ENCODE measurements at regions not wholly inside any gene's neighbourhood (a gene's known extent, or its start where the extent isn't known, plus 50 kb on each side); places are given as distances from the start of the nearest gene placed in this dataset.

- no peak for DNase-seq (ENCODE audit: low read depth)
- H3K4me3 ChIP-seq (ENCODE audit: low read depth, low read length): no peak overlapping the region
- no peak for TF ChIP-seq CTCF (IDR thresholded peaks at IDR 0.05; ENCODE audit: insufficient read depth, low read length)
Observed at GRCh38 chr15:93168910-93169309, 79.9 kb upstream of the RGMA start.

GRCh38 chr15:93167291-93167690 lies 78.3 kb upstream of the RGMA start:
- TF ChIP-seq CTCF (IDR thresholded peaks at IDR 0.05; ENCODE audit: insufficient read depth, low read length): no peak
- DNase-seq (ENCODE audit: low read depth): no peak

GRCh38 chr15:93166675-93167074 lies 77.7 kb upstream of the RGMA start:
- DNase-seq (ENCODE audit: low read depth): no peak
- H3K4me3 ChIP-seq (ENCODE audit: low read depth, low read length): no peak overlapping the region
- TF ChIP-seq CTCF (IDR thresholded peaks at IDR 0.05; ENCODE audit: insufficient read depth, low read length): no peak

More at GRCh38 chr15:93167291-93167690, 78.3 kb upstream of the RGMA start:
- H3K4me3 ChIP-seq (ENCODE audit: low read depth, low read length): no peak overlapping the region

GRCh38 chr15:93165734-93166470 lies 76.9 kb upstream of the RGMA start:
- DNase-seq (ENCODE audit: low read depth): no peak
- H3K4me3 ChIP-seq (ENCODE audit: low read depth, low read length): no peak overlapping the region
- no peak for TF ChIP-seq CTCF (IDR thresholded peaks at IDR 0.05; ENCODE audit: insufficient read depth, low read length)

GRCh38 chr15:93164409-93164808 lies 75.4 kb upstream of the RGMA start:
- no peak overlapping the region for H3K4me3 ChIP-seq (ENCODE audit: low read depth, low read length)
- TF ChIP-seq CTCF (IDR thresholded peaks at IDR 0.05; ENCODE audit: insufficient read depth, low read length): no peak
- DNase-seq (ENCODE audit: low read depth): no peak

- no peak for TF ChIP-seq CTCF (IDR thresholded peaks at IDR 0.05; ENCODE audit: insufficient read depth, low read length)
- DNase-seq (ENCODE audit: low read depth): no peak
- no peak overlapping the region for H3K4me3 ChIP-seq (ENCODE audit: low read depth, low read length)
Observed at GRCh38 chr15:93162560-93162959, 73.5 kb upstream of the RGMA start.

- DNase-seq (ENCODE audit: low read depth): no peak
- TF ChIP-seq CTCF (IDR thresholded peaks at IDR 0.05; ENCODE audit: insufficient read depth, low read length): no peak
Observed at GRCh38 chr15:93159930-93160329, 70.9 kb upstream of the RGMA start.

More at GRCh38 chr15:93159930-93160329, 70.9 kb upstream of the RGMA start:
- no peak overlapping the region for H3K4me3 ChIP-seq (ENCODE audit: low read depth, low read length)
